Neural cell (in vitro differentiated cells): ENCODE measurements at regions not wholly inside any gene's neighbourhood (a gene's known extent, or its start where the extent isn't known, plus 50 kb on each side); places are given as distances from the start of the nearest gene placed in this dataset.

Experiments used
- EP300 ChIP-seq: fragments of 450-650 bp; conservative IDR thresholded peaks from 2 replicates; pipeline ENCODE4 v1.6.1; 2014; ENCODE audit warnings: antibody characterized with exemption, mild to moderate bottlenecking, moderate library complexity; ENCODE audit not compliant: poor library complexity, severe bottlenecking
- EZH2 ChIP-seq: fragments of 200-600, 300-800 bp; shearing (Covaris generic), sonication (generic); IDR thresholded peaks from 2 replicates; pipeline ENCODE4 v1.6.1; 2014; ENCODE audit warnings: antibody characterized with exemption, low read length, borderline replicate concordance, mild to moderate bottlenecking; ENCODE audit not compliant: insufficient read depth, poor library complexity, severe bottlenecking
- MXI1 ChIP-seq: fragments of 450-650 bp; conservative IDR thresholded peaks from 2 replicates; pipeline ENCODE4 v1.6.1; 2014; ENCODE audit warnings: antibody characterized with exemption, mild to moderate bottlenecking; ENCODE audit not compliant: poor library complexity, severe bottlenecking
- POLR2AphosphoS5 ChIP-seq: IDR thresholded peaks from 2 replicates; pipeline ENCODE4 v1.6.1; 2012
- RAD21 ChIP-seq: fragments of 450-650 bp; conservative IDR thresholded peaks from 2 replicates; pipeline ENCODE4 v1.6.1; 2014; ENCODE audit warnings: antibody characterized with exemption, mild to moderate bottlenecking, moderate library complexity
- SMC3 ChIP-seq: fragments of 450-650 bp; conservative IDR thresholded peaks from 2 replicates; pipeline ENCODE4 v1.6.1; 2014; ENCODE audit warnings: antibody characterized with exemption, mild to moderate bottlenecking, moderate library complexity; ENCODE audit not compliant: poor library complexity
- TAF1 ChIP-seq: IDR thresholded peaks from 2 replicates; pipeline ENCODE4 v1.6.1; 2012; ENCODE audit warnings: low read depth
- TF ChIP-seq, protein P1 (sequence below): fragments of 450-650 bp; IDR thresholded peaks from 2 replicates; pipeline ENCODE4 v1.5.1; 2014; ENCODE audit warnings: antibody characterized with exemption, mild to moderate bottlenecking, moderate library complexity; ENCODE audit not compliant: poor library complexity, severe bottlenecking
- TF ChIP-seq, protein P2 (sequence below): IDR thresholded peaks from 2 replicates; pipeline ENCODE4 v1.6.1; 2012; ENCODE audit warnings: borderline replicate concordance

DNA sequence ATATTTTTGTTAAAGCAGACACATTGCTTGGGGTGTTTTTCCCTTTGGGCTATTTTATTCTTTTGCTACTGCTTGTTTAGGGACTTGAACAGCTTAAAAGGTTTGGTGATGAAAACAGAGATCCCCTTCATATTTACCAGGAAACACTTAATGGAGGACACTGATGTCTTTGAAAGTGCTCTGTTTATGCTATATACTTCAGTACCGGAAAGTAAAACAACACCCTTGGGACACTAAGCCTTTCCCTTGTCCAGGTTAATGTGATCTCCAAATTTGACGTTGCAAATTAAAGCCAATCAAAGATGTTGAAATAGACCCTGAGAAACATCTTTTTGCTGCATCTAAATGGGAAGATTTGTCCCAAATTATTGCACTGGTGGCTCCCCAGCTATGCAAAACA is 564.6 kb upstream of the PKDCC start:
- TF ChIP-seq EZH2 = no peak
- TF ChIP-seq, protein P1, sequence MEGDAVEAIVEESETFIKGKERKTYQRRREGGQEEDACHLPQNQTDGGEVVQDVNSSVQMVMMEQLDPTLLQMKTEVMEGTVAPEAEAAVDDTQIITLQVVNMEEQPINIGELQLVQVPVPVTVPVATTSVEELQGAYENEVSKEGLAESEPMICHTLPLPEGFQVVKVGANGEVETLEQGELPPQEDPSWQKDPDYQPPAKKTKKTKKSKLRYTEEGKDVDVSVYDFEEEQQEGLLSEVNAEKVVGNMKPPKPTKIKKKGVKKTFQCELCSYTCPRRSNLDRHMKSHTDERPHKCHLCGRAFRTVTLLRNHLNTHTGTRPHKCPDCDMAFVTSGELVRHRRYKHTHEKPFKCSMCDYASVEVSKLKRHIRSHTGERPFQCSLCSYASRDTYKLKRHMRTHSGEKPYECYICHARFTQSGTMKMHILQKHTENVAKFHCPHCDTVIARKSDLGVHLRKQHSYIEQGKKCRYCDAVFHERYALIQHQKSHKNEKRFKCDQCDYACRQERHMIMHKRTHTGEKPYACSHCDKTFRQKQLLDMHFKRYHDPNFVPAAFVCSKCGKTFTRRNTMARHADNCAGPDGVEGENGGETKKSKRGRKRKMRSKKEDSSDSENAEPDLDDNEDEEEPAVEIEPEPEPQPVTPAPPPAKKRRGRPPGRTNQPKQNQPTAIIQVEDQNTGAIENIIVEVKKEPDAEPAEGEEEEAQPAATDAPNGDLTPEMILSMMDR = no peak
- TF ChIP-seq, protein P2, sequence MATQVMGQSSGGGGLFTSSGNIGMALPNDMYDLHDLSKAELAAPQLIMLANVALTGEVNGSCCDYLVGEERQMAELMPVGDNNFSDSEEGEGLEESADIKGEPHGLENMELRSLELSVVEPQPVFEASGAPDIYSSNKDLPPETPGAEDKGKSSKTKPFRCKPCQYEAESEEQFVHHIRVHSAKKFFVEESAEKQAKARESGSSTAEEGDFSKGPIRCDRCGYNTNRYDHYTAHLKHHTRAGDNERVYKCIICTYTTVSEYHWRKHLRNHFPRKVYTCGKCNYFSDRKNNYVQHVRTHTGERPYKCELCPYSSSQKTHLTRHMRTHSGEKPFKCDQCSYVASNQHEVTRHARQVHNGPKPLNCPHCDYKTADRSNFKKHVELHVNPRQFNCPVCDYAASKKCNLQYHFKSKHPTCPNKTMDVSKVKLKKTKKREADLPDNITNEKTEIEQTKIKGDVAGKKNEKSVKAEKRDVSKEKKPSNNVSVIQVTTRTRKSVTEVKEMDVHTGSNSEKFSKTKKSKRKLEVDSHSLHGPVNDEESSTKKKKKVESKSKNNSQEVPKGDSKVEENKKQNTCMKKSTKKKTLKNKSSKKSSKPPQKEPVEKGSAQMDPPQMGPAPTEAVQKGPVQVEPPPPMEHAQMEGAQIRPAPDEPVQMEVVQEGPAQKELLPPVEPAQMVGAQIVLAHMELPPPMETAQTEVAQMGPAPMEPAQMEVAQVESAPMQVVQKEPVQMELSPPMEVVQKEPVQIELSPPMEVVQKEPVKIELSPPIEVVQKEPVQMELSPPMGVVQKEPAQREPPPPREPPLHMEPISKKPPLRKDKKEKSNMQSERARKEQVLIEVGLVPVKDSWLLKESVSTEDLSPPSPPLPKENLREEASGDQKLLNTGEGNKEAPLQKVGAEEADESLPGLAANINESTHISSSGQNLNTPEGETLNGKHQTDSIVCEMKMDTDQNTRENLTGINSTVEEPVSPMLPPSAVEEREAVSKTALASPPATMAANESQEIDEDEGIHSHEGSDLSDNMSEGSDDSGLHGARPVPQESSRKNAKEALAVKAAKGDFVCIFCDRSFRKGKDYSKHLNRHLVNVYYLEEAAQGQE = no peak
- TF ChIP-seq RAD21 = no peak
- no peak for TF ChIP-seq POLR2AphosphoS5
- no peak for TF ChIP-seq EP300
- TF ChIP-seq TAF1 = no peak
- TF ChIP-seq MXI1 = no peak
- no peak for TF ChIP-seq SMC3
